ENCODE measurements at regions not wholly inside any gene's neighbourhood (a gene's known extent, or its start where the extent isn't known, plus 50 kb on each side); places are given as distances from the start of the nearest gene placed in this dataset.

DNA sequence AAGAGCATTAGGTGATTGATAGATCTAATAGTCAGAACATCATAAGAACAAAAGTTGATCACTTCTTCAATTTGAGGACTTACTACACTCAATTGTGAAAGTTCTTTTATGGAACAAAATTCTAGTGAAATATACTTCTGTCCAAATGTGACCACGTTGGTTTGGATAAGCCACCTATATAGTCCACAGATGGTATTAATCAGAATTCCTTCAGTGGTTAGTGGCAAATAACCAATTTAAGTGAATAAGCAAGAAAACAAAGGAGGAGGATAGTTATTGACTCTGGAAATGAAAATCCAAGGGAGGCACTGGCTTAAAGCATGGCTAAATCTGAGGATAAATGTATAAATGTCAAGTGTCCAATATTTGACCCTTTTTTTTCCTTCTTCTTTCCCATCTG, 268.5 kb upstream of the MARCKS start (continued):
- TF ChIP-seq FOSL1 (IDR thresholded peaks at IDR 0.05; ENCODE audit: low read depth) (no peak), EZH2phosphoT487 (IDR thresholded peaks at IDR 0.05; ENCODE audit: borderline replicate concordance) (no peak), ATF3 (IDR thresholded peaks at IDR 0.05) (no peak), CBX3 (IDR thresholded peaks at IDR 0.05; ENCODE audit: low read depth) (no peak), RAD21 (IDR thresholded peaks at IDR 0.05; ENCODE audit: low read depth) (no peak), CEBPB (IDR thresholded peaks at IDR 0.05; ENCODE audit: low read depth) (no peak), SRF (IDR thresholded peaks at IDR 0.05; ENCODE audit: low read depth) (no peak), SIN3A (IDR thresholded peaks at IDR 0.05; ENCODE audit: low read depth) (no peak), ZFX (IDR thresholded peaks at IDR 0.05) (no peak), CTCF (IDR thresholded peaks at IDR 0.05 in 2 of 3, conservative IDR thresholded peaks at IDR 0.05 in 1 of 3; ENCODE audit: borderline replicate concordance in 1 of 3, insufficient read depth in 1 of 3, low read depth in 2 of 3, low read length in 2 of 3) (no peak), ZNF274 (IDR thresholded peaks at IDR 0.05; ENCODE audit: low read depth, low read length) (no peak), YY1 (IDR thresholded peaks at IDR 0.05; ENCODE audit: extremely low read depth, insufficient replicate concordance, low read depth, low read length) (no peak)

DNA sequence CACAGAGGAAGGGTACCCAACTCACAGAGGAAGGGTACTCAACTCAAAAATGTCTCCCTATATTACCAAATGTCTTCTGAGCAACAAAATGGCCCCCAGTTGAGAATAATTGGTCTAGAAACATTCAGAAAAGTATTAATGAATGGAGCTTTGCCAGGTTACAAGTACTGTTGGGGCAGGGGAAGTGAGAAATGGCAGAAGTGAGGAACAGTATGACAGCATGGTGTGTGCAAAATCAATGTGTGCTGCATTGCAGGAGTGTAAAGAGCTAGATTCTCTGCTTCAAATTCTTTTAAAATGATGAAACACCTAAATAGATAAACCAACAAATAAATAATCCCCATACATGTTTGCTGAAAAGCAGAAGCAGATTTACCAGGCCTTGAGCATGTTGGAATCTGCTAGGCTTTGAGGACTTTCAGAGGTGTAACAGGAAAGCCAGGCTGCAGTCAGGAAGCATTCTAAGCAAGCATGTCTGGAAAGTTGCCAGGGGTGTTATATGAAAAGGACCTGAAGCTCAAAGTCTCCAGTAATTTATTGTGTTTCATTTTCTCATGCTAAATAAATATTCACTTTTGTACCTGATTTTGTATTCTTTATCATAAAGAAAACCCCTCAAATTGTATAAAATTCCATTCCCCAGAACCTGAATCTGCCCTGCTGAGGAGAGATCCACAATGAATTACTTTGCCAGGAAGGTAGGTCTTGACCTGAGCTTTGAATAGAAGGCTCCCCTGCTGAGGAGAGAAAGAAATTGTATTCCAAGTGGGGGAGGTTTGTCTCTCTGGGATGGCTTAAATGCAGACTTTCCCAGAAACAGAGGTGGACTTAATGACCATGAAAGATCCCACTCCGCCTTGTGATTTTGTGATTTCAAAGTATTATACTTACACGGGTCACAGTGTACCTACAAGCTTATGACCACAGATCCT, 265.0 kb upstream of the MARCKS start:
- BruUV-seq (replicated peaks) = no TSS peak
- DNase-seq (ENCODE audit: low read depth, low spot score) (no peak), ATAC-seq (no peak)
- no peak overlapping the region for H3K9ac ChIP-seq (ENCODE audit: low read length)
- no peaks in the 10 kb centered on the region for H3K36me3 ChIP-seq (ENCODE audit: control insufficient read depth in 1 of 2, insufficient read depth in 2 of 2, low read length in 2 of 2)
- ChIA-PET POLR2A (no interaction called here), CTCF (no interaction called here), RAD21 (ENCODE audit: low non-redundant PET in 1 of 2, low total read pairs in 2 of 2, uncharacterized antibody in 2 of 2, unreplicated experiment in 2 of 2) (no interaction called here)
- H2AFZ ChIP-seq (ENCODE audit: low read depth, low read length, poor library complexity, severe bottlenecking) = peak overlapping the region; percentile 35
- no peaks in the 10 kb centered on the region for H3K9me3 ChIP-seq (ENCODE audit: control insufficient read depth in 1 of 2, insufficient read depth in 1 of 2, low read depth in 1 of 2, low read length in 2 of 2)
- no peak overlapping the region for H3K27ac ChIP-seq (ENCODE audit: low read depth, low read length)
- no peaks in the 10 kb centered on the region for H3K9me2 ChIP-seq (ENCODE audit: insufficient read depth)
- no peak overlapping the region for H3K4me3 ChIP-seq (replicated peaks in 1 of 2; ENCODE audit: low read depth in 1 of 2, low read length in 2 of 2)
- no peaks in the 10 kb centered on the region for H4K20me1 ChIP-seq (ENCODE audit: insufficient read depth)
- peaks cover 10 to 12% of the 10 kb centered on the region in 2 experiments; a peak in 2 of 4 replicates for H3K4me1 ChIP-seq (ENCODE audit: control insufficient read depth in 1 of 2, insufficient read depth in 2 of 2, low read length in 2 of 2)
- no peaks in the 10 kb centered on the region for H3K79me2 ChIP-seq (ENCODE audit: insufficient read depth, low read length)
- TF ChIP-seq, protein P1, sequence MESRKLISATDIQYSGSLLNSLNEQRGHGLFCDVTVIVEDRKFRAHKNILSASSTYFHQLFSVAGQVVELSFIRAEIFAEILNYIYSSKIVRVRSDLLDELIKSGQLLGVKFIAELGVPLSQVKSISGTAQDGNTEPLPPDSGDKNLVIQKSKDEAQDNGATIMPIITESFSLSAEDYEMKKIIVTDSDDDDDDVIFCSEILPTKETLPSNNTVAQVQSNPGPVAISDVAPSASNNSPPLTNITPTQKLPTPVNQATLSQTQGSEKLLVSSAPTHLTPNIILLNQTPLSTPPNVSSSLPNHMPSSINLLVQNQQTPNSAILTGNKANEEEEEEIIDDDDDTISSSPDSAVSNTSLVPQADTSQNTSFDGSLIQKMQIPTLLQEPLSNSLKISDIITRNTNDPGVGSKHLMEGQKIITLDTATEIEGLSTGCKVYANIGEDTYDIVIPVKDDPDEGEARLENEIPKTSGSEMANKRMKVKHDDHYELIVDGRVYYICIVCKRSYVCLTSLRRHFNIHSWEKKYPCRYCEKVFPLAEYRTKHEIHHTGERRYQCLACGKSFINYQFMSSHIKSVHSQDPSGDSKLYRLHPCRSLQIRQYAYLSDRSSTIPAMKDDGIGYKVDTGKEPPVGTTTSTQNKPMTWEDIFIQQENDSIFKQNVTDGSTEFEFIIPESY (IDR thresholded peaks at IDR 0.05; ENCODE audit: extremely low read depth, insufficient replicate concordance, low read length) = no peak
- no peak for TF ChIP-seq ZNF274 (IDR thresholded peaks at IDR 0.05; ENCODE audit: low read depth, low read length)
- H3K4me2 ChIP-seq (ENCODE audit: low read length) = no peak overlapping the region
- H3K27me3 ChIP-seq (ENCODE audit: insufficient read depth, low read length) = no peaks in the 10 kb centered on the region
- intact Hi-C loops (cut with micrococcal nuclease) = no loop called here
